Liver (tissue), 8 donors: ENCODE measurements at regions not wholly inside any gene's neighbourhood (a gene's known extent, or its start where the extent isn't known, plus 50 kb on each side); places are given as distances from the start of the nearest gene placed in this dataset.

ENCODE experiments used
- DNase-seq: peaks from one replicate; pipeline ENCODE4 v3.0.0-alpha.2; 2017; ENCODE audit warnings: low spot score
- H3K27ac ChIP-seq, 2 donors: one replicate each; pipeline ENCODE4 v1.7.0; 2013; ENCODE audit warnings: inconsistent platforms in 2 of 2, low read length in 2 of 2, control low read depth in 1 of 2, low read depth in 1 of 2, mild to moderate bottlenecking in 1 of 2
- H3K27me3 ChIP-seq, 4 donors: one replicate each; pipeline versions ENCODE4 v1.6.1 to v1.7.0; 2013; ENCODE audit warnings: low read length in 3 of 4, inconsistent platforms in 1 of 4, mild to moderate bottlenecking in 1 of 4, moderate library complexity in 1 of 4; ENCODE audit not compliant: control insufficient read depth in 4 of 4, insufficient read depth in 4 of 4
- H3K36me3 ChIP-seq, 4 donors: one replicate each; pipeline versions ENCODE4 v1.6.1 to v1.7.0; 2013; ENCODE audit warnings: low read length in 3 of 4, mild to moderate bottlenecking in 3 of 4, low read depth in 1 of 4, moderate library complexity in 1 of 4; ENCODE audit not compliant: control insufficient read depth in 4 of 4, insufficient read depth in 3 of 4
- H3K4me1 ChIP-seq, 4 donors: one replicate each; pipeline versions ENCODE4 v1.6.1 to v1.7.0; 2013; ENCODE audit warnings: low read length in 3 of 4, mild to moderate bottlenecking in 3 of 4, moderate library complexity in 1 of 4; ENCODE audit not compliant: control insufficient read depth in 4 of 4, insufficient read depth in 4 of 4
- H3K4me3 ChIP-seq, 3 donors: one replicate each; pipeline versions ENCODE4 v1.6.1 to v1.7.0; 2013; ENCODE audit warnings: low read length in 3 of 3, control low read depth in 1 of 3, low read depth in 1 of 3, mild to moderate bottlenecking in 1 of 3
- H3K9ac ChIP-seq, 2 donors: one replicate each; pipeline ENCODE4 v1.7.0; 2013; ENCODE audit warnings: low read length in 2 of 2, mild to moderate bottlenecking in 2 of 2, moderate library complexity in 2 of 2, control low read depth in 1 of 2, low read depth in 1 of 2
- H3K9me3 ChIP-seq, 4 donors: one replicate each; pipeline versions ENCODE4 v1.6.1 to v1.7.0; 2013; ENCODE audit warnings: low read length in 3 of 4; ENCODE audit not compliant: control insufficient read depth in 4 of 4
- EGR1 ChIP-seq, 2 donors: IDR thresholded peaks; 2 replicates each; pipeline ENCODE4 v1.6.1; 2016 to 2018; ENCODE audit warnings: antibody characterized with exemption in 2 of 2, low read depth in 2 of 2
- FOXA1 ChIP-seq: IDR thresholded peaks from 2 replicates; pipeline ENCODE4 v1.6.1; 2016; ENCODE audit warnings: antibody characterized with exemption
- FOXA2 ChIP-seq: IDR thresholded peaks from 2 replicates; pipeline ENCODE4 v1.6.1; 2016; ENCODE audit warnings: antibody characterized with exemption
- GABPA ChIP-seq, 2 donors: IDR thresholded peaks in 1 of 2; conservative IDR thresholded peaks in 1 of 2; 2 replicates each; pipeline ENCODE4 v1.6.1; 2016; ENCODE audit warnings: antibody characterized with exemption in 2 of 2, mild to moderate bottlenecking in 1 of 2, moderate library complexity in 1 of 2
- HNF4A ChIP-seq, 2 donors: conservative IDR thresholded peaks; 2 replicates each; pipeline ENCODE4 v1.6.1; 2016; ENCODE audit warnings: antibody characterized with exemption in 2 of 2, mild to moderate bottlenecking in 2 of 2
- HNF4G ChIP-seq: IDR thresholded peaks from 2 replicates; pipeline ENCODE4 v1.6.1; 2016; ENCODE audit warnings: antibody characterized with exemption
- JUND ChIP-seq, 2 donors: IDR thresholded peaks; 2 replicates each; pipeline ENCODE4 v1.6.1; 2016; ENCODE audit warnings: antibody characterized with exemption in 2 of 2
- NR2F2 ChIP-seq: IDR thresholded peaks from 2 replicates; pipeline ENCODE4 v1.6.1; 2016; ENCODE audit warnings: antibody characterized with exemption
- RAD21 ChIP-seq, 2 donors: IDR thresholded peaks; 2 replicates each; pipeline ENCODE4 v1.6.1; 2016; ENCODE audit warnings: antibody characterized with exemption in 2 of 2, mild to moderate bottlenecking in 2 of 2
- SP1 ChIP-seq: IDR thresholded peaks from 2 replicates; pipeline ENCODE4 v1.6.1; 2018; ENCODE audit warnings: antibody characterized with exemption, mild to moderate bottlenecking
- TAF1 ChIP-seq: conservative IDR thresholded peaks from 2 replicates; pipeline ENCODE4 v1.6.1; 2016; ENCODE audit warnings: antibody characterized with exemption, mild to moderate bottlenecking
- YY1 ChIP-seq: IDR thresholded peaks from 2 replicates; pipeline ENCODE4 v1.6.1; 2016; ENCODE audit warnings: antibody characterized with exemption, mild to moderate bottlenecking
- WGBS: extraction: QIAGEN DNeasy Blood & Tissue Kit; methylation state at CpG from one replicate; pipeline ENCODE4 v1.1.7; 2013; 5-methylcytosine and 5-hydroxymethylcytosine counted together
- TF ChIP-seq, protein P1 (sequence below): IDR thresholded peaks from 2 replicates; pipeline ENCODE4 v1.6.1; 2016; ENCODE audit warnings: antibody characterized with exemption
- TF ChIP-seq, protein P2 (sequence below): IDR thresholded peaks from 2 replicates; pipeline ENCODE4 v1.6.1; 2016; ENCODE audit warnings: antibody characterized with exemption
- TF ChIP-seq, protein P3 (sequence below): fragments of 150-350 bp; IDR thresholded peaks from 2 replicates; pipeline ENCODE4 v1.5.1; 2017; ENCODE audit warnings: improper control_type of control experiment, low read depth, low read length; ENCODE audit not compliant: missing input control
- donor health status: healthy.
- donor health status: healthy.
- donor health status: healthy.
- donor health status: healthy.
- donor health status: healthy.

DNA sequence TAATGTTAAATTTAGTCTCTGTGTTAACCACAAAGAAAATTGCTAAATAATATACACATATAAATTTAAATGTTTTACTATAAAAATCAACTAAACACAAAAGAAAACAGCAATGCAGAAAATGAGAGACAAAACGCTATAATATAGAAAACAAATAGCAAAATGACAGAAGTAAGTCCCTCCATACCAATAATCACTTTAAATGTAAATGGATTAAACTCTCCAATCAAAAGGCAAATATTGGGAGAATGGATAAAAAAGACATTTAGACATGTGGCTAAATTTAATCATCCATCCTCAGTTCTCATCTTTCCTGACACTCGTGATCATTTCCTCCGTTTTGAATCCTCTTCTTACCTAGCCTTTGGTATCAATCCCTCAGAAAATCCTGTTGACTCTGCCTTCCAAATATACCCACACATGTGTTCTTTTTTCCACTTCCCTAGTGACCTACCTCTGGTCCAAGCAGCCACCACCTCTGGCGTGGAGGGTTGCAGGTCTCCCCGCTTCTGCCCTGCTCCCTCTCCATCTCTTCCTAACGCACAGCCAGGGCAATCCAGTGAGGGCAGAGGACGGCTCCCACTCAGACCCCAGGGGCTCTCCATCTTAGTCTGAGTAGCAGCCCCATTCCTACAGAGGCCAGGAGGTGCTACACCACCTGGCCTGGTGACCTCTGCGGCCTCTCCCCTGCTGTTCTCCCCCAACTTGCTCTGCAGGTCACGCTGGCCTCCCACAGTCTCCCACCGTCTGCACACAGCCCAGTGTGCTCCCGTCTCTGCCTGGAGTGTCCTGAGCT, 149.2 kb downstream of the RNASET2 start:
- Histone ChIP-seq H3K27me3 (no peaks in the 10 kb centered on the region), H3K4me3 (no peak overlapping the region), H3K36me3 (no peaks in the 10 kb centered on the region), H3K9me3 (peaks cover 4 to 14% (median 13%) of the 10 kb centered on the region in 4 donors), H3K27ac (no peak overlapping the region), H3K9ac (no peak overlapping the region), H3K4me1 (no peaks in the 10 kb centered on the region)
- 84% methylated on average over 11 of the region's 11 CpGs for WGBS
- TF ChIP-seq JUND (IDR thresholded peaks at IDR 0.05) (no peak), HNF4A (conservative IDR thresholded peaks at IDR 0.05) (no peak), GABPA (IDR thresholded peaks at IDR 0.05 in 1 of 2, conservative IDR thresholded peaks at IDR 0.05 in 1 of 2) (no peak), RAD21 (IDR thresholded peaks at IDR 0.05) (no peak), EGR1 (IDR thresholded peaks at IDR 0.05; ENCODE audit: low read depth in 2 of 2) (no peak), SP1 (no peak), HNF4G (no peak), NR2F2 (no peak)
- TF ChIP-seq, protein P1, sequence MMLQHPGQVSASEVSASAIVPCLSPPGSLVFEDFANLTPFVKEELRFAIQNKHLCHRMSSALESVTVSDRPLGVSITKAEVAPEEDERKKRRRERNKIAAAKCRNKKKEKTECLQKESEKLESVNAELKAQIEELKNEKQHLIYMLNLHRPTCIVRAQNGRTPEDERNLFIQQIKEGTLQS, result no peak
- no peak for DNase-seq

DNA sequence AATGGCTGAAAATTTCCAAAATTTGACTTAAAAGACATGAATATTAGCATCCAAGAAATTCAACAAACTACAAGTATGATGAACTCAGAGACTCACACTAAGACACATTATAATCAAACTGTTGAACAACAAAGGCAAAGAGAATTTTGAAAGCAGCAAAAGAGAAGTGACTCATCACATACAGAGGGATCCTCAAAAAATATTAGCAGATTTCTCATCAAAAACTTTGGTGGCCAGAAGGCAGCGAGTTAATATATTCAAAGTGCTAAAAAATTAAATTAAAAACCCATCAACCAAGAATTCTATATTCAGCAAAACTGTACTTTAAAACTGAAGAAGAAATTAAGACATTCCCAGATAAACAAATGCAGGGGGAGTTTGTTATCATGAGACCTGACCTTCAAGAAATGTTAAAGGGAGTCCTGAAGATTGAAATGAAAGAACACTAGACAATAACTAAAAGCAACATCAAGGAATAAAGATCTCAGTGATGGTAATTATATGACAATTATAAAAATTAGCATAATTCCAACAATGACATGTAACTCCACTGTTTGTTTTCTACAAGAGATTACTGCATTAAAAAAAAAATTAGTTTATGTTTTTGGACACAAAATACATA, 150.0 kb downstream of the RNASET2 start:
- H3K4me3 ChIP-seq, result no peak overlapping the region
- no peak overlapping the region for H3K27ac ChIP-seq
- H3K9ac ChIP-seq, result no peak overlapping the region
- H3K4me1 ChIP-seq, result no peaks in the 10 kb centered on the region
- H3K9me3 ChIP-seq, result peaks cover 4 to 14% (median 13%) of the 10 kb centered on the region in 4 donors
- H3K36me3 ChIP-seq, result no peaks in the 10 kb centered on the region
- H3K27me3 ChIP-seq, result no peaks in the 10 kb centered on the region
- 83% methylated on average over 1 of the region's 1 CpG for WGBS
- no peak for TF ChIP-seq GABPA (IDR thresholded peaks at IDR 0.05 in 1 of 2, conservative IDR thresholded peaks at IDR 0.05 in 1 of 2)
- TF ChIP-seq FOXA2, result no peak
- no peak for TF ChIP-seq JUND (IDR thresholded peaks at IDR 0.05)
- TF ChIP-seq EGR1 (IDR thresholded peaks at IDR 0.05; ENCODE audit: low read depth in 2 of 2), result no peak
- TF ChIP-seq YY1, result no peak
- no peak for TF ChIP-seq TAF1
- TF ChIP-seq, protein P1, result no peak
- no peak for TF ChIP-seq HNF4A (conservative IDR thresholded peaks at IDR 0.05)
- TF ChIP-seq HNF4G, result no peak
- TF ChIP-seq RAD21 (IDR thresholded peaks at IDR 0.05), result no peak
- TF ChIP-seq NR2F2, result no peak
- TF ChIP-seq FOXA1, result no peak
- TF ChIP-seq SP1, result no peak
- TF ChIP-seq, protein P2, sequence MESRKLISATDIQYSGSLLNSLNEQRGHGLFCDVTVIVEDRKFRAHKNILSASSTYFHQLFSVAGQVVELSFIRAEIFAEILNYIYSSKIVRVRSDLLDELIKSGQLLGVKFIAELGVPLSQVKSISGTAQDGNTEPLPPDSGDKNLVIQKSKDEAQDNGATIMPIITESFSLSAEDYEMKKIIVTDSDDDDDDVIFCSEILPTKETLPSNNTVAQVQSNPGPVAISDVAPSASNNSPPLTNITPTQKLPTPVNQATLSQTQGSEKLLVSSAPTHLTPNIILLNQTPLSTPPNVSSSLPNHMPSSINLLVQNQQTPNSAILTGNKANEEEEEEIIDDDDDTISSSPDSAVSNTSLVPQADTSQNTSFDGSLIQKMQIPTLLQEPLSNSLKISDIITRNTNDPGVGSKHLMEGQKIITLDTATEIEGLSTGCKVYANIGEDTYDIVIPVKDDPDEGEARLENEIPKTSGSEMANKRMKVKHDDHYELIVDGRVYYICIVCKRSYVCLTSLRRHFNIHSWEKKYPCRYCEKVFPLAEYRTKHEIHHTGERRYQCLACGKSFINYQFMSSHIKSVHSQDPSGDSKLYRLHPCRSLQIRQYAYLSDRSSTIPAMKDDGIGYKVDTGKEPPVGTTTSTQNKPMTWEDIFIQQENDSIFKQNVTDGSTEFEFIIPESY, result no peak
- DNase-seq, result no peak

DNA sequence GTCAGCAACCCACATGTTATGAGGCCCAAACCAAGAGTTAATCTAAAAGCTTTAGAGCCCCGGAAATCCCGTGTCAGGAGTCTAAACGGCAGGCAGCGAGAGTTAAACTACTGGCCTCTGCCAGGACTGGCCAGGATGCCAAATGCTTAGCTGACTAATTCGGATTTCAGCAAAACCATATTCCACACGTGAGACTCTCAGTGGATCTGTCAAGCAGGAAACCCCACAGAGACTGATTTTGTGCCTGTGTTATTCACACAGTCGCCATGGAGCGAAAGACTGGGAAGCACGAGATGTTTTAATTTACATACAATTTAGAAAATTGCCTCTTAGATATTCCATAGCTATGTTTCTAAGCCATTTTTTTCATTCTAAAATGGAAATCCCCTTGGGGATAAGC, 152.9 kb downstream of the RNASET2 start:
- peaks cover 4 to 14% (median 13%) of the 10 kb centered on the region in 4 donors for H3K9me3 ChIP-seq
- H3K27ac ChIP-seq, result no peak overlapping the region
- WGBS, result 76% methylated on average over 9 of the region's 9 CpGs
- no peak overlapping the region for H3K9ac ChIP-seq
- no peaks in the 10 kb centered on the region for H3K4me1 ChIP-seq
- no peak overlapping the region for H3K4me3 ChIP-seq
- H3K27me3 ChIP-seq, result no peaks in the 10 kb centered on the region
- no peak for DNase-seq
- no peaks in the 10 kb centered on the region for H3K36me3 ChIP-seq
- TF ChIP-seq, protein P3, sequence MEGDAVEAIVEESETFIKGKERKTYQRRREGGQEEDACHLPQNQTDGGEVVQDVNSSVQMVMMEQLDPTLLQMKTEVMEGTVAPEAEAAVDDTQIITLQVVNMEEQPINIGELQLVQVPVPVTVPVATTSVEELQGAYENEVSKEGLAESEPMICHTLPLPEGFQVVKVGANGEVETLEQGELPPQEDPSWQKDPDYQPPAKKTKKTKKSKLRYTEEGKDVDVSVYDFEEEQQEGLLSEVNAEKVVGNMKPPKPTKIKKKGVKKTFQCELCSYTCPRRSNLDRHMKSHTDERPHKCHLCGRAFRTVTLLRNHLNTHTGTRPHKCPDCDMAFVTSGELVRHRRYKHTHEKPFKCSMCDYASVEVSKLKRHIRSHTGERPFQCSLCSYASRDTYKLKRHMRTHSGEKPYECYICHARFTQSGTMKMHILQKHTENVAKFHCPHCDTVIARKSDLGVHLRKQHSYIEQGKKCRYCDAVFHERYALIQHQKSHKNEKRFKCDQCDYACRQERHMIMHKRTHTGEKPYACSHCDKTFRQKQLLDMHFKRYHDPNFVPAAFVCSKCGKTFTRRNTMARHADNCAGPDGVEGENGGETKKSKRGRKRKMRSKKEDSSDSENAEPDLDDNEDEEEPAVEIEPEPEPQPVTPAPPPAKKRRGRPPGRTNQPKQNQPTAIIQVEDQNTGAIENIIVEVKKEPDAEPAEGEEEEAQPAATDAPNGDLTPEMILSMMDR, result no peak
